ENCODE measurements at regions not wholly inside any gene's neighbourhood (a gene's known extent, or its start where the extent isn't known, plus 50 kb on each side); places are given as distances from the start of the nearest gene placed in this dataset.
"Not testable (repeated sequence)": the region's sequence is repeated elsewhere in the genome, so short reads cannot be mapped to it uniquely, and the experiment has no call there.

- Histone ChIP-seq H3K4me1 (ENCODE audit: insufficient read depth) (peaks cover 18% of the 10 kb centered on the region), H3K9me2 (ENCODE audit: insufficient read depth) (no peaks in the 10 kb centered on the region), H3K36me3 (ENCODE audit: insufficient read depth) (no peaks in the 10 kb centered on the region), H4K20me1 (replicated peaks; ENCODE audit: insufficient read depth) (no peaks in the 10 kb centered on the region), H3K27me3 (ENCODE audit: insufficient read depth) (no peaks in the 10 kb centered on the region), H3K27ac (ENCODE audit: low read depth) (no peak overlapping the region), H3K4me2 (peak overlapping the region; percentile 52), H3F3A (replicated peaks; ENCODE audit: low read depth) (no peaks in the 10 kb centered on the region), H2AFZ (no peak overlapping the region), H3K79me2 (replicated peaks; ENCODE audit: insufficient read depth) (no peaks in the 10 kb centered on the region), H3K4me3 (no peak overlapping the region)
- no peak for DNase-seq (ENCODE audit: low spot score)
- Mint-ChIP-seq H3K27me3 (ENCODE audit: insufficient read depth, low read depth, poor library complexity) (peaks cover 5% of the 10 kb centered on the region), H3K36me3 (ENCODE audit: low read depth) (peaks cover 7% of the 10 kb centered on the region; the same call in 2 of the 3 replicates), H3K27ac (no peak overlapping the region), H3K4me1 (peaks cover 27% of the 10 kb centered on the region), H3K4me3 (no peak overlapping the region), H3K9me3 (peaks cover 80% of the 10 kb centered on the region)
- TF ChIP-seq ZNF462 (CRISPR knock-in tag; IDR thresholded peaks at IDR 0.05) (no peak), POLR2AphosphoS5 (IDR thresholded peaks at IDR 0.05; ENCODE audit: low read depth) (no peak)
- ATAC-seq, result no peak; the same call in 1 of the 3 replicates
Measured at GRCh38 chr16:25605381-25605780, 86.4 kb upstream of the HS3ST4 start.

GRCh38 chr16:25601306-25601705, 90.5 kb upstream of the HS3ST4 start:
- H4K20me1 ChIP-seq (replicated peaks; ENCODE audit: insufficient read depth); H3K9me2 ChIP-seq (ENCODE audit: insufficient read depth); H3K27ac ChIP-seq (ENCODE audit: low read depth); H3K79me2 ChIP-seq (replicated peaks; ENCODE audit: insufficient read depth); H3K36me3 ChIP-seq (ENCODE audit: insufficient read depth); H3K27ac Mint-ChIP-seq; H3K4me1 ChIP-seq (ENCODE audit: insufficient read depth); H2AFZ ChIP-seq; ATAC-seq; H3K4me3 ChIP-seq; DNase-seq (ENCODE audit: low spot score); H3K4me2 ChIP-seq; H3F3A ChIP-seq (replicated peaks; ENCODE audit: low read depth); H3K27me3 Mint-ChIP-seq (ENCODE audit: insufficient read depth, low read depth, poor library complexity); H3K4me3 Mint-ChIP-seq; H3K36me3 Mint-ChIP-seq (ENCODE audit: low read depth); H3K27me3 ChIP-seq (ENCODE audit: insufficient read depth): not testable (repeated sequence)
- Mint-ChIP-seq H3K4me1 (peaks cover 11% of the 10 kb centered on the region), H3K9me3 (peaks cover 85% of the 10 kb centered on the region)

Data from GM23338 (cell line).